Rectal smooth muscle tissue (tissue), 1 donor: ENCODE measurements at regions not wholly inside any gene's neighbourhood (a gene's known extent, or its start where the extent isn't known, plus 50 kb on each side); places are given as distances from the start of the nearest gene placed in this dataset.

ENCODE experiments used
- H3K27ac ChIP-seq: one replicate; pipeline ENCODE4 v1.7.0; 2013; ENCODE audit warnings: low read depth, low read length, inconsistent platforms
- H3K27me3 ChIP-seq: one replicate; pipeline ENCODE4 v1.7.0; 2013; ENCODE audit warnings: low read length; ENCODE audit not compliant: control insufficient read depth, insufficient read depth
- H3K36me3 ChIP-seq: one replicate; pipeline ENCODE4 v1.7.0; 2013; ENCODE audit warnings: low read length; ENCODE audit not compliant: control insufficient read depth, insufficient read depth
- H3K4me1 ChIP-seq: one replicate; pipeline ENCODE4 v1.7.0; 2013; ENCODE audit warnings: low read length; ENCODE audit not compliant: control insufficient read depth, insufficient read depth
- H3K4me3 ChIP-seq: one replicate; pipeline ENCODE4 v1.7.0; 2013; ENCODE audit warnings: low read length
- H3K9ac ChIP-seq: one replicate; pipeline ENCODE4 v1.7.0; 2013; ENCODE audit warnings: low read length

- no peak overlapping the region for H3K4me3 ChIP-seq
- H3K36me3 ChIP-seq, result no peaks in the 10 kb centered on the region
- no peak overlapping the region for H3K27ac ChIP-seq
- no peaks in the 10 kb centered on the region for H3K4me1 ChIP-seq
- H3K9ac ChIP-seq, result no peak overlapping the region
- no peaks in the 10 kb centered on the region for H3K27me3 ChIP-seq
These were observed 295.7 kb upstream of the TSHZ2 start for GRCh38 chr20:52676283-52676995.

GRCh38 chr20:52675375-52675774 is 296.8 kb upstream of the TSHZ2 start:
- H3K27ac ChIP-seq, result no peak overlapping the region
- no peaks in the 10 kb centered on the region for H3K27me3 ChIP-seq
- H3K36me3 ChIP-seq, result no peaks in the 10 kb centered on the region
- H3K9ac ChIP-seq, result no peak overlapping the region
- no peak overlapping the region for H3K4me3 ChIP-seq
- H3K4me1 ChIP-seq, result no peaks in the 10 kb centered on the region

- H3K27me3 ChIP-seq, result no peaks in the 10 kb centered on the region
- no peak overlapping the region for H3K27ac ChIP-seq
- no peak overlapping the region for H3K9ac ChIP-seq
- no peaks in the 10 kb centered on the region for H3K4me1 ChIP-seq
- H3K4me3 ChIP-seq, result no peak overlapping the region
- H3K36me3 ChIP-seq, result no peaks in the 10 kb centered on the region
These were observed 303.5 kb upstream of the TSHZ2 start for GRCh38 chr20:52668626-52669025.

GRCh38 chr20:52667358-52667757 is 304.8 kb upstream of the TSHZ2 start:
- no peaks in the 10 kb centered on the region for H3K4me1 ChIP-seq
- no peak overlapping the region for H3K9ac ChIP-seq
- no peak overlapping the region for H3K4me3 ChIP-seq
- H3K36me3 ChIP-seq, result no peaks in the 10 kb centered on the region
- H3K27ac ChIP-seq, result no peak overlapping the region
- H3K27me3 ChIP-seq, result no peaks in the 10 kb centered on the region

GRCh38 chr20:52665441-52665840 is 306.7 kb upstream of the TSHZ2 start:
- Histone ChIP-seq H3K9ac (no peak overlapping the region), H3K4me1 (no peaks in the 10 kb centered on the region)

GRCh38 chr20:52655395-52655794 is 316.8 kb upstream of the TSHZ2 start:
- Histone ChIP-seq H3K36me3 (no peaks in the 10 kb centered on the region), H3K9ac (no peak overlapping the region), H3K27ac (no peak overlapping the region), H3K4me1 (no peaks in the 10 kb centered on the region), H3K4me3 (no peak overlapping the region), H3K27me3 (no peaks in the 10 kb centered on the region)

More at GRCh38 chr20:52665441-52665840, 306.7 kb upstream of the TSHZ2 start:
- no peaks in the 10 kb centered on the region for H3K27me3 ChIP-seq
- H3K36me3 ChIP-seq, result no peaks in the 10 kb centered on the region
- H3K4me3 ChIP-seq, result no peak overlapping the region
- H3K27ac ChIP-seq, result no peak overlapping the region

GRCh38 chr20:52654567-52654966 is 317.6 kb upstream of the TSHZ2 start:
- Histone ChIP-seq H3K27me3 (no peaks in the 10 kb centered on the region), H3K36me3 (no peaks in the 10 kb centered on the region), H3K27ac (no peak overlapping the region), H3K4me1 (no peaks in the 10 kb centered on the region), H3K9ac (no peak overlapping the region), H3K4me3 (no peak overlapping the region)

GRCh38 chr20:52652271-52652670 is 319.9 kb upstream of the TSHZ2 start:
- no peaks in the 10 kb centered on the region for H3K36me3 ChIP-seq
- no peaks in the 10 kb centered on the region for H3K27me3 ChIP-seq
- no peak overlapping the region for H3K27ac ChIP-seq
- no peak overlapping the region for H3K4me3 ChIP-seq
- H3K9ac ChIP-seq, result no peak overlapping the region
- no peaks in the 10 kb centered on the region for H3K4me1 ChIP-seq

- Histone ChIP-seq H3K27ac (no peak overlapping the region), H3K4me3 (no peak overlapping the region), H3K27me3 (no peaks in the 10 kb centered on the region), H3K4me1 (no peaks in the 10 kb centered on the region), H3K36me3 (no peaks in the 10 kb centered on the region), H3K9ac (no peak overlapping the region)
These were observed 322.4 kb upstream of the TSHZ2 start for GRCh38 chr20:52649727-52650126.

GRCh38 chr20:52645822-52646221 is 326.3 kb upstream of the TSHZ2 start:
- H3K4me1 ChIP-seq, result no peaks in the 10 kb centered on the region
- no peaks in the 10 kb centered on the region for H3K27me3 ChIP-seq
- no peaks in the 10 kb centered on the region for H3K36me3 ChIP-seq
- H3K27ac ChIP-seq, result no peak overlapping the region
- no peak overlapping the region for H3K9ac ChIP-seq
- no peak overlapping the region for H3K4me3 ChIP-seq

GRCh38 chr20:52643034-52643433 is 329.1 kb upstream of the TSHZ2 start:
- Histone ChIP-seq H3K36me3 (no peaks in the 10 kb centered on the region), H3K4me1 (no peaks in the 10 kb centered on the region), H3K27ac (no peak overlapping the region), H3K9ac (no peak overlapping the region), H3K27me3 (no peaks in the 10 kb centered on the region), H3K4me3 (no peak overlapping the region)

GRCh38 chr20:52637201-52637600 is 335.0 kb upstream of the TSHZ2 start:
- Histone ChIP-seq H3K4me1 (no peaks in the 10 kb centered on the region), H3K36me3 (no peaks in the 10 kb centered on the region), H3K27ac (no peak overlapping the region), H3K4me3 (no peak overlapping the region), H3K9ac (no peak overlapping the region), H3K27me3 (no peaks in the 10 kb centered on the region)

- Histone ChIP-seq H3K4me1 (no peaks in the 10 kb centered on the region), H3K36me3 (no peaks in the 10 kb centered on the region), H3K9ac (no peak overlapping the region), H3K4me3 (no peak overlapping the region), H3K27me3 (no peaks in the 10 kb centered on the region), H3K27ac (no peak overlapping the region)
These were observed 340.7 kb upstream of the TSHZ2 start for GRCh38 chr20:52631469-52631868.
